NCI-H2171 (cell line): ENCODE measurements at regions not wholly inside any gene's neighbourhood (a gene's known extent, or its start where the extent isn't known, plus 50 kb on each side); places are given as distances from the start of the nearest gene placed in this dataset.
"Not testable (repeated sequence)": the region's sequence is repeated elsewhere in the genome, so short reads cannot be mapped to it uniquely, and the experiment has no call there.

Experiments
- DNase-seq: peaks from one replicate; lab custom pipeline; 2025; lab: John Stamatoyannopoulos, UW

DNA sequence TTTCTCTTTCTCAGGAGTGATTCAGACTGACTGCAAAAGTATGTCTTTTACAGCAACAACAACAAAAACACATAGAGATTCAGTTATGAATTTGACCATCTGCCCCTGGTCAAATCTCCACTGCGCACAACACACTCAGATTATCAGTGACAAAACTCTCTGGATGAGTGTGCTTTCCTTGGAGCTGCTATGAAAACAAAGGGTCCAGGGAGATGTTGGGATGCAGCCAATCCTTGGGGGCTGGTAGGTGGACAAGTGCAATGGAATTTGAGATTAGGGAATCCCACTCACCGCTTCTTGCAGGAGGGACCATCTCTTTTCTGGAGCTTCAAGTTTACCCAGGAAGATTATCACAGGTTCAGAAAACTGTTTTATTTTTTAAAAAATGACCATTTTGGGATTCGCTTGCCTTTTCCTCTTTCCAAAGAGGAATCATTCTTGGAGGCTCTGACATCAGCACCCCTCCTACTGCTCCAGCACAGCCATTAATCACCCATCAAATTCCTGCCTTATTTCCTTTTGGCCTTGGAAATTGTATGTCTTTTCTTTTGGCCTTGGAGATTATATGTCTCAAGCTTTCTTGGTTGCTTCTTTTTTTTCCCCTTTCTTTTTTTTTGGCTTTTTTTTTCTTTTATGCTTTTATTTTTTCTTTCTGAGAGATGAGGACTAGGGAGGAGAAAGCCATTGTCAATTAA lies 311.8 kb downstream of the TSHZ3 start:
- DNase-seq, result no peak

DNA sequence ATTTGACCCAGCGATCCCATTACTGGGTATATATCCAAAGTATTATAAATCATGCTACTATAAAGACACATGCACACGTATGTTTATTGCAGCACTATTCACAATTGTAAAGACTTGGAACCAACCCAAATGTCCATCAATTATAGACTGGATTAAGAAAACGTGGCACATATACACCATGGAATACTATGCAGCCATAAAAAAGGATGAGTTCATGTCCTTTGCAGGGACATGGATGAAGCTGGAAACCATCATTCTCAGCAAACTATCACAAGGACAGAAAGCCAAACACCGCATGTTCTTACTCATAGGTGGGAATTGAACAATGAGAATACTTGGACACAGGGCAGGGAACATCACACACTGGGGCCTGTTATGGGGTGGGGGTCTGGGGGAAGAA lies 317.8 kb downstream of the TSHZ3 start:
- DNase-seq, result not testable (repeated sequence)

DNA sequence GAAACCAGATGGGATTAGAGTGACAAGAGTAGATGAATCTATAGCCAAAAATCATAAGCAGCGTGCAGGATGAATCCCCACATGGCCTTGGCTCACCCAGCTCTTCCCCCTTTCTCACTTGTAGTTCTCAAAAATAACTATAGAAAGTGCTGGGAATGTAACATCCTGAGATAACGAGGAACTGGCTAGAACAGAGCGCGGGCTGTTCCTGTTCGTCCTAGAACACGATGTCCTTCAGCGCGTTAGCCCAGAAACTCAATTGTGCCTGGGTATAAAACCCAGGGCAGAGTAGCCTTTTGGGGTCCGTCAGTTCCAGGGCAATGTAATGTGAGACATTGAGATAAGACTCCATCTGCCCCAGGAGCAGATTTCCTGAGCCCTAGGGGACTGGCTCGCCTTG lies 326.2 kb downstream of the TSHZ3 start:
- DNase-seq, result no peak

DNA sequence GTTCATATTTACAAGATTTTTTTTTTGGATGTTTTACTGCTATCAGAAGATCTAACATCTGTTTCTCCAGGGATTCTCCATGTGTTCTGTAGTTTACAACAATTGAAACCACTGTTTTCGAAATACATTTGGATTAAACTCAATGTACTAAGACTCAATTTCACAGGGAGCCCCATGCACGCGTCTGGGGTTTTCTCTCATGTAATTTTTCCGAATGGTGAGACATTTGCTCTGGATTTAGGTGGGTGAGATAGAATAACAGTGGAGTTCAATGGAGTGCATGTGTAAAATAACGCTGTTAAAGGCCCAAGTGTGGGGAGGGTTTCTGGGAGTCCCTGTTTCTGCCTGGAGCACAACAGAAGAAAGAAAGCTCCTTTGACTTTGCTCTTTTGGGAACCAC lies 330.3 kb downstream of the TSHZ3 start:
- no peak for DNase-seq

DNA sequence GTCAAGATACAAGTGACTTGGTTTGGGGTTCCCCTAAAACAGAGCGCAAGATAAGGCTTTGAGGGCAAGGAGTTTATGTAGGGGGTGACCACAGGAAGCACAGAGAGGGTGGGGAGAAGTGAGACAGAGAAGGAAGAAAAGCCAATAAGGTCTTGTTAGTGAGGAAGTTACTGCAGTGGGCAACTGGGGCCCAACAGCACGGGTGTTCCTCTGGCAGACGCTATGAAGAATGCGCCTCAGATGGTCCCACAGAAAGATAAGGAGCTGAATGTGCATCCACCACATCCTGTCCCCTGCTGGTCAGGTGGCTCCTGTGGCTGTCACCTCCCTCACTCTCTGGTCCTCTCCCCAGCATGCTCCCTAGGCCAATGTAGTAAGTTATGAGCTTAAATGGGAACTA lies 333.5 kb downstream of the TSHZ3 start:
- DNase-seq, result no peak

DNA sequence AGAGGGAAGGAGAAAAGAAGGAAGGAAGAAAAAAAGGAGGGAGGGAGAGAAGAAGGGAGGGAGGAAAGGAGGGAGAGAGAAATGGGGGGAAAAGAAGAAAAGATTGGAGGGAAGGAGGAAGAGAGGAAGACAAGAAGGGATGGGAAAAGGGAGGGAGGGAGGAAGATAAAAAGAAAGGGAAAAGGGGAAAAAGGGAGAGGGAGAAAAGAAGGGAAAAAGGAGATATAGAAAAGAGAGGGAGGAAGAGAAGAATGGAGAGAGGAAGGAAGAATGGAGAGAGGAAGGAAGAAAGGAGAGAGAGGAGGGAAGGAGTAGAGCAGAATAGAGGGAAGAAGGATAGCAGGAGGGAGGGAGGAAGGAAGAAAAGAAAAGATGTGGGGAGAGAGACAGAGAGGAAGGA lies 334.6 kb downstream of the TSHZ3 start:
- DNase-seq, result no peak

DNA sequence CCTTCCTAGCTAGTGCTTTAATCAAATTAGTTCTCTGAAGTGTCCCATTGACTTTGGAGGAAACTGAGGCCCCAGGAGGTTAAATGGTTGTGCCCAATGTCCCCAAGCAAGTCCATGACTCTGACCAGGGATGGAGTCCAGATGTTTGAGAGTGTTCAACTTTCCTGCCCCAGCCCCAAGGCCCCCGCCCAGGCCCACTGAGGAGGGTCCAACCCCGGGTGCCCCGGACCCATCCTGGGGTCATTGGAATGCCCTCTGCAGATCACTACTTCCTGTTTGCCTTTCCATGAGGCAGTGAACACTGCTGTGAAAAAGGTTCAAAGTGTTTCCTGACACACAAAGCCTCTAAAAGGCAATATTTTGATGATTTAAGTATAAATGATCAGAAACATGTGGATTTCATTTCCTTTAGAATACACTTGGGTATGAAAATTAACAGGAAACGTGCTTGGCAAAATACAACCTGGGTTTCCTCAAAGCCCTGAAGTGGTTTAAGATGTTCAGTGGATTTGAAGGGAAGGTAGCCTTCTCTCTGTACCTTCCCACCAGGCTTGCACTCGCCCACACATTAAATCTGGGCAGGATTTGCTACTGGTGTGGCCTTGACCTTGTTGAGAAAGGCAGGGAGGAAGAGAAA lies 335.7 kb downstream of the TSHZ3 start:
- DNase-seq, result no peak

DNA sequence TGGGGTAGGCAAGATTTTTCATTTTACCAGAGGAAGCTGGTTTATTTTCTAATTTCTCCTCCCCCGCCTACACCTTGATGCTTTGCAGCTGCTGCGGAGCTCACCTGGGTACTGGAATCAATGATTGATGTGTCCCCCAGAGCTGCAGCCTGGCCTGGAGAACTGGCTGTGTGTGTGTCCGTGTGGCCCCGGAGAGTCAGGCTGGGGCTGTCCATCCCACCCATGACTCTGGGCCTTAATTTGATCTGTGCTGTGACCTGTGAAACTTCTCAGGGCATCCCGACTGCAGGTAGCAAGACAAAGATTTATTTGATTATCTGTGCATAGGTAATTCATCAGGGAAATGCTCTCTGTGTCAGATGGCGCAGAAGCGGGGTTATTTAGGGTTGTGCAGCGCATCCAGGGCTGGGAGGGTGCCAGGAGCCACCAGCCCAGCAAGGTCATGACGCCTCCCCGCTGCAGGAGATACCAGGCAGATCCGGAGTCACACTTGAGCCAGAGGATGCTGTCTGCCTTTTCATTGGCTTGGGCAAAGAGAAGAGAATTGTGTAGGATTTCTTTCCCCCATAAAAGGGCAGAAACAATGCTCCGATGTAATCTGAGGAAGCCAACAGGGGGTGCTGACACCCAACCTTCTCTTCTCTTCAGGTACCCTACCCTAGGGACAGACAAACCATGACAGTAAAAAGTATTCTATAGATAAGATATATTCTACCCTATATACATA lies 346.6 kb downstream of the TSHZ3 start:
- DNase-seq, result no peak

DNA sequence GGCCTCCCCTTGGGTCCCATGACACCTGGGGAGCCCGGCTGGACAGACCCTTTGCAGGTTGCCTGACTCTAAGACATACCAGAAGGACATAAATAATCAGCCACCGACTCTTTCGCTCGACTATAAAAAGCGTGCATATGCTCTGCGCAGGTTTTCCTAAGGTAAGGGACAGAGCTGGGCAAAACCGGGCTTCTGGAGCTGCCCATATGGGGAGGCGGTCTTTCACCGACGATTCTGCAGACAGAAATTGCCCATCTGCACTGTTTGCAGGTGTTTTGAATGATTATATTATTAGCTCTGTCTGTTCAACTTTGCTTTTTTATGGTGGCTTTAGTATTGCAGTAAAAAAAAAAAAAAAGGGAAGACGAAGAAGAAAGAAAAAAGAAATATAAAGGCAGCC lies 347.2 kb downstream of the TSHZ3 start:
- no peak for DNase-seq

DNA sequence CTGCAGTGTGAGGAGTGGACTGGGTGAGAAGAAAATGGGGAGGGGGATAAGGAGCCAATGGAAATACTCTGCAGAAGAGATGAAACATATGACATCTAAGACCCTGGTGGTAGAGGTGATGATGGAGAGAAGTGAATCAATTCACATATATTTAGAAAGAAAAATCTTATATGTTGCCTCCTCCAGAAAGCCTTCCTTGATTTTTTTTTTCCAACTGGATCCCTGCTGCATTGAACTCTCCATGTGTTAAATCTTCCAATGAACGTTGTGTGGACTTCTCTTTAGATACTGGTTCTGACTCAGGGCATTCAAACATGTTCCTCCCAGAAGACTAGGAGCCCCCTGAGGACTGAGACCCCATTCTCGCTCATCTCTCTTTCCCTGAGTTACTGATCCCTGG lies 348.3 kb downstream of the TSHZ3 start:
- DNase-seq, result no peak

DNA sequence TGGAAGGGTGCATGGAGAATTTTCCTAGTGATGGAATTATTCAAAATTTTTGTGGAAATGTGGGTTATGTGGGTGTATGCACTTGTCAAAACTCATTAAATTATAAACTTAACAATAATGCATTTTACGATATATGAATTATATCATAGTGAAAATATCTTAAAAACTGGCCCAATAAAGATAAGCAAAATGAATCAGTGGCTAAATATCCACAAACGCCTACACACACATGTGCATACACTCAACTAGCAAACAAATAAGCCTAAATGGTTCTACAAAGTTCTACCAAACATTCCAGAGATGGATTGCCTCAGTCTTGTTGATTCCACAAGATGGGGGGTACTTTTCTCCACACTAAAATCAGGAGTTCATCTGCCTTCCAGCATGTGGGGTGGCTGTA lies 349.5 kb downstream of the TSHZ3 start:
- no peak for DNase-seq

DNA sequence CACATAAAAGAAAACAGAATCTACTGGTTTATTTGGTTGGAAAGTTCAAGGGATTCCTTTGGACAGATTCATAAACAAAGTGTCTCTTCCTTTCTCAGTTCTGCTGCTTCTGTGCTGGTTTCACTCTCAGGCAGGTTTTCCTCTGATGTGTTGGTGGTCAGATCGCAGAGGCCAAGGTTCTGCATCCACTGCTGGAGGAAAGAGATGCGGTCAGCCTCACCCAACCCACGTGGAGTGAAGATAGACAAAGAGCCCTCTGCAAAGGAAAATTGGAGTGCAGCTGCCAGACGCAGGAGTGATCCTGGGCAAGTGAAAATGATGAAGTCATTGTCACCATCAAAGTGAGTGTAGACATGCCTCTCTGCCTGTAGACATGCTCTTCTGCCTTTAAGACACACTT lies 352.0 kb downstream of the TSHZ3 start:
- no peak for DNase-seq

DNA sequence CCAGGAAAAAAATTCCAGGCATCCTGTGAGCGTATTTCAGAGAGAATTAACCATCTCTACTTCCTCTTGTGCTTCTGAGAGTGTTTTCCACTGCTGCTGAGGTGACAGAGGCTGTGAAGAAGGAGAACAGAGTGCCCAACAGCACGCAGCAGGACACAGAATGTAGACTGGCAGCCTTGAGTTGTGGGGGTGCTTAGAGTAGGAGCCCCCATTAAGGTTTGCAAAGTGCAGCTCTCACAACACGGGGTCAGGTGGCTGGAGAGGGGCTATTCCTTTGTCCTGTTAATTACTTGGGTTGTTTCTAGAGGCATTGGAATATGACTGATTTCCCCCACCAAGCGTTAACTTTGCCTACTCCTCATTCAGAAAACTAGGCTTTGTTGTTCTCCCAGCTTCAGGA lies 370.6 kb downstream of the TSHZ3 start:
- no peak for DNase-seq

DNA sequence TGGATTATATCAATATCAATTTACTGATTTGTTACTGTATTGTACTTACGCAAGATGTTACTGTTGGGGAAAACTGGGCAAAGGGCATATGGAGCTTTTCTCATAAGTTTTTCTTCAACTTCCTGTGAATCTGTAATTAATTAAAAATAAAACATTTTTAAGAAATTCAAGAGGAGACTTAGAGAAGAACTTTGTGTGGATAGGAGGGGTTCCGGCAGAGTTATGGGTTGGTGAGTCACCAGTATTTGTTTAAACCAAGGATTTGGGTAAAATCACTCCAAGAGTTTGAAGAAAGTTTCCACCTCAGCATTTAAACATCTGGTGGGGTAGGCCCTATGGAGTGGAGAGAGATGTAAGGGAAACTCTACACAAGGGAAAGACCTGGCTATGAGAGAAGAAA lies 379.6 kb downstream of the TSHZ3 start:
- DNase-seq, result no peak

DNA sequence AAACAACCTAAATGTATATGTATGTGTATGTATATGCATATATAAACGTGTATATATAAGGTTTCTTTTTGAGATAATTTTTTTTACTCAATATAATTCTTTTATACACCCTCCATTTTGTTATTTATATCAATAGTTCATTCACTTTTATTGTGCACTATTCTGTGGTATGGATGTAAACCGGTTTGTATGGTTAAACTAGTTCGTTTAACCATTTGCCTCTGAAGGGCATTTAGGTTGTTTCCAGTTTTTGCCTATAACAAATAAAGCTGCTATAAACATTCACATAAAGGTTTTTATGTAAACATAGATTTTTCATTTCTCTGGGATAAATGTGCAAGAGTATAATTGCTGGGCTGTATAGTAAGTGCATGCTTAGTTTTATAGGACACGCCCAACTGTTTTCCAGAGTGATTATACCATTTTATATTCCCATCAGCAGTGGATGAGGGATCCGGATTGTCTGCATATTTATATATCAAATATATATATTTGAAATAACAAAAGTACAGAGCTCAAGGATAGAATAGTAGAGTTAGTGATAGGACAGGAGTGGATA lies 380.3 kb downstream of the TSHZ3 start:
- no peak for DNase-seq

DNA sequence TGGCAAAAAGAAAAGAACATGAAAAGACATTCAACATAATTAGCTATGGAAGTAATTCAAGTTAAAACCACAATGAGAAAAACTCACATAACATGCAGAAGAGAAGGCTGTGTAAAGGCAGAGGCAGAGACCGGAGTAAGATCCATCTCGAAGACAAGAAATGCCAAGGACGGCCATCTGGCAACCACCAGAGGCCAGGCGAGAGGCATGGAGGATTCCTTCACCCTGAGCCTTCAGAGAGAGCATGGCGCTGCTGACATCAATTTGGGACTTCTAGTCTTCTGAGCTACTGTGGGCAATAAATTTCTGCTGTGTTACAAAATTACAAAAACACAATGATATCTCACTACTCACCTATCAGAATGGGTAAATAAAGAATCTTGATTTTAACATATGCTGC lies 381.0 kb downstream of the TSHZ3 start:
- DNase-seq, result no peak

DNA sequence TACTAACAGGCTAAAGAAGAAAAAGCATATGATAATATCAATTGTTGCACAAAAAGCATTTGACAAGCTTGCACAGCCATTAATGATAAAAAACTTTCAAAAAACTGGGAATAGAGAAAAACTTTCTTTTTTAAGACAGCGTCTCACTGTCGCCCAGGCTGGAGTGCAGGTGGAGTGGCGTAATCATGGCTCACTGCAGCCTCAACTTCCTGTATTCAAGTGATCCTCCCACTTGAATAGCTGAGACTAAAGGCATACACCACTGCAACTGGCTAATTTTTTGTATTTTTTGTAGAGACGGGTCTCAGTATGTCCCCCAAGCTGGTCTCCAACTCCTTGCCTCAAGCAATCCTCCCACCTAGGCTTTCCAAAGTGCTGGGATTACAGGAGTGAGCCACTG lies 382.8 kb downstream of the TSHZ3 start:
- DNase-seq, result no peak

DNA sequence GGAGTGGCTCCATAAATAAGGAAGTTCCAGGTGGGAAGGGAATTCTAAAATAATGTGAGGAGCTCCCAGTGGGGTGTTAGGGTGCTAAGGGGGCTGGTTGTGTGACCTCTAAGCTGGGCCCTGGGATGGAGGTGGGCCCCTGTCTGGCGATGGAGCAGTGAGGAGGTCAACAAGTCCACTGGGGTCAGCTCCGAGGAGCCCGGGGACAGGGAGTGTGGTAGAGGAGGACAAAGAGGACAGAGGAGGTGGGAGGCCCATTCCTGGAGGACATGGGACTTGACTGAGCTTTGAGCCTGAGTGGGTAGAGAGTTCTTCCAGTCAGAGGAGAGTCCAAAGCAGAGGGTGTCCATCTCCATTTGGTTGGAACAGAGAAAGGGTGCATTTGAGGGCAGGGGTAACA lies 390.2 kb downstream of the TSHZ3 start:
- DNase-seq, result no peak

DNA sequence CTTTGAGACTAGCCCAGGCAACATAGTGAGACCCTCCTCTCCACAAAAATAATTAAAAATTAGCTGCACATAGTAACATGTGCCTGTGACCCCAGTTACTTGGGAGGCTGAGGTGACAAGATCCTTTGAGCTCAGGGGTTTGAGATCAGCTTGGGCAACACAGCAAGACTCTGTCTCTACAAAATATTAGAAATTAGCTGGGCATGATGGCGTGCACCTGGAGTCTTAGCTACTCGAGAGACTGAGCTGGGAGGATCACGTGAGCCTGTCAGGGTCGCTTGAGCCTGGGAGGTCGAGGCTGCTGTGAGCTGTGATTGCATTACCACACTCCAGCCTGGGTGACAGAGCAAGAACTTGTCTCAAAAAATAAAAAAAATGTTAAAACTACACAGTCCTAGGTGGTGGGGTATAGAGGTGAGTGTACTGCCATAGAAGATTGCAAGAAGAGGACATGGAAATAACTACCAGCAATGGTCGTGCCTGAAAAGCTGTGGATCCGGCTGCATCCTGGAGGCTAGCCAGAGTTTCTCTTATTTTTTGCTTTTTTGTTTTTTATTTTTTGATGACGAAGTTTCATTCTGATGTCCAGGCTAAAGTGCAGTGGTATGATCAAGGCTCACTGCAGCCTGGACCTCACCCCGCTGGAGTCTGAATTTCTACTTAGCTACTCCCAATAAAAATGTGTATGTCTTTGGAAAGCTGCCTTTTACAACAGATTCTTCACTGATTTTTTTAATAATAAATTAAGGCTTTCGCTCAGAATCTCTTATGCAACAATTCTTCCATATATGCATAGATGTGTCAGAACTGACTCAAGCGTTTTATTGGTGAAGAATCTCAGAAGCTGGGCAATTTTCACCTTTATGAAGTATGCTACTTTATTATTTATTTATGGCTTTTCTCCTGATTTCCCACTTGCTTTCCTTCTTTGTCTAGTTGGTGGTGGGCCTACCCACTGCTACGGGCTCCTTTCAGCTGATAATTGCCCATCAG lies 393.8 kb downstream of the TSHZ3 start:
- no peak for DNase-seq

DNA sequence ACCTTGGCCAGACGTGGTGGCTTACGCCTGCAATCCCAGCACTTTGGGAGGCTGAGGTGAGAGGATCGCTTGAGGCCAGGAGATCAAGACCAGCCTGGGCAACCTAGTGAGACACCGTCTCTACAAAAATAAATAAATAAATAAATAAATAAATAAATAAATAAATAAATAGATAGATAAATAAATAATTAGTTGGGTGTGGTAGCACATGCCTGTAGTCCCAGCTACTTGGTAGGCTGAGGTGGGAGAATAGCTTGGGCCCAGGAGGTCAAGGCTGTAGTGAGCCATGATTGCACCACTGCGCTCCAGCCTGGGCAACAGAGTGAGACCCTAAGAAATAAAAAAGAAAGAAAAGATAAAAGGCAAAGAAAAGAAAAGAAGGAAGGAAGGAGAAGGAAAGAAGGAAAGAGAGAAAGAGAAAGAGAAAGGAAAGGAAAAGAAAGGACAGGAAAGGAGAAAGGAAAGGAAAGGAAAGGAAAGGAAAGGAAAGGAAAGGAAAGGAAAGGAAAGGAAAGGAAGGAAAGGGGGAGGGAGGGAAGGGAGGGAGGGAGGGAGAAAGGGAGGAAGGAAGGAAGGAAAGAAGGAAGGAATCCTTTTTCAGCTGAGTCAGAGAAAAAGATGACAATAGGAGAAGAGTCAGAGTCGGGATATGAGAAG lies 404.8 kb downstream of the TSHZ3 start:
- not testable (repeated sequence) for DNase-seq

DNA sequence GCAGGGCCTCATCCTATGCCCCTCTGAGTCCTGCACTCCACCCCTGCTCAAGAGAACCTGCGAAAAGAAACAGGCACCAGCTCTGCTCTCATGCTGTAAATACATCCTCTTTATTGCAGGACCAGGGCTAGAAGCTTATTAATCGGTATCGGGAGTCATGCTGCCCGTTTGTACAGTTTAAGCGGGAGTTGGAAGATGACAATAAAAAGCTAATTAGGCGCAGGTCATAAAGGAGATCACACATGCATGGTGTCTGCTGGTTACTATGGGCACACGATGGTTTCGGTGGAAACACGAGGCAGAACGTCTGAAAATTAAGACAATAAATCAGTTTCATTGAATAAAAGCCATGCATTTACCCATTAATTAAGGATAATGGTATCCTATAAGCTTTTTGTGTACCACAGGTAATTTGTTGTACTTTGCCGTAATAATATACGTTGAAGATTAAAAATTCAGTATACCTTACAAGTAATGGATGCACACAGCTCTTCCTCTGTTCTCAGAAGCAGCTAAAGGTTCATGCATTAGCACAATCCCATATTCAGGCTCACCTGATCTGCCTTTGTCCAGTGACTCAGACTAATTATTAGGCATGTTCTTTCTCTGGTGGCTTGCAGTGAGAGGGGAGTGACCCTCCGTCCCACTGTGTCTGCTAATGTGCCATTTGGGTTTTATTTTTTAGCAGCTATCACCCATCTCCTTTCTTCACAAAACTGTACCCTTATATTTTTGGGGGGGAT lies 406.0 kb downstream of the TSHZ3 start:
- DNase-seq, result no peak
